Fibroblast of the aortic adventitia (primary cell): ENCODE measurements at regions not wholly inside any gene's neighbourhood (a gene's known extent, or its start where the extent isn't known, plus 50 kb on each side); places are given as distances from the start of the nearest gene placed in this dataset.

ENCODE experiments used
- DNase-seq: peaks from one replicate; pipeline ENCODE4 v3.0.0-alpha.2; 2010; ENCODE audit warnings: low read depth
- H3K4me3 ChIP-seq: 2 replicates; pipeline ENCODE4 v1.5.1; 2011; ENCODE audit warnings: low read depth, mild to moderate bottlenecking, control low read depth, low read length, moderate library complexity
- CTCF ChIP-seq: IDR thresholded peaks from 2 replicates; pipeline ENCODE4 v1.5.1; 2011; ENCODE audit warnings: mild to moderate bottlenecking, low read length, control low read depth, inconsistent platforms; ENCODE audit not compliant: insufficient read depth

- TF ChIP-seq CTCF: no peak
- H3K4me3 ChIP-seq: no peak overlapping the region
- no peak for DNase-seq
Observed at GRCh38 chr20:39534846-39535245, 572.7 kb downstream of the DHX35 start.

- no peak overlapping the region for H3K4me3 ChIP-seq
- TF ChIP-seq CTCF: no peak
Observed at GRCh38 chr20:39533858-39534257, 571.7 kb downstream of the DHX35 start.

GRCh38 chr20:39532205-39532604 is 570.1 kb downstream of the DHX35 start:
- no peak for TF ChIP-seq CTCF
- no peak for DNase-seq
- no peak overlapping the region for H3K4me3 ChIP-seq

More at GRCh38 chr20:39533858-39534257, 571.7 kb downstream of the DHX35 start:
- DNase-seq: no peak

GRCh38 chr20:39528436-39528835 is 566.3 kb downstream of the DHX35 start:
- TF ChIP-seq CTCF: no peak
- DNase-seq: no peak
- no peak overlapping the region for H3K4me3 ChIP-seq

GRCh38 chr20:39524371-39524911 is 562.3 kb downstream of the DHX35 start:
- no peak for TF ChIP-seq CTCF
- peak; percentile 32 for DNase-seq
- no peak overlapping the region for H3K4me3 ChIP-seq

GRCh38 chr20:39523405-39523804 is 561.3 kb downstream of the DHX35 start:
- no peak for TF ChIP-seq CTCF
- H3K4me3 ChIP-seq: no peak overlapping the region
- no peak for DNase-seq

- no peak for DNase-seq
- no peak for TF ChIP-seq CTCF
- H3K4me3 ChIP-seq: no peak overlapping the region
Observed at GRCh38 chr20:39518654-39519053, 556.5 kb downstream of the DHX35 start.
